Panc1 (cell line): ENCODE measurements at regions not wholly inside any gene's neighbourhood (a gene's known extent, or its start where the extent isn't known, plus 50 kb on each side); places are given as distances from the start of the nearest gene placed in this dataset.

ENCODE experiments used
- ATAC-seq: fragments of 200-7000 bp; cut with Tn5 transposase; 2 replicates; pipeline ENCODE4 v1.9.1; 2020; ENCODE audit warnings: mild to moderate bottlenecking, moderate library complexity
- BruUV-seq: library from RNA; stranded (reverse); fragments of 400-500 nt; replicated peaks from 2 replicates; lab custom pipeline; 2021; lab: Mats Ljungman, UMichigan
- CTCF ChIA-PET: fragments of 300-600 bp; sonication (Branson Sonifier 250); formaldehyde crosslinking; loops from one replicate; lab custom pipeline; 2022; ENCODE audit warnings: antibody characterized with exemption; lab: Charles Lee
- POLR2A ChIA-PET: fragments of 300-600 bp; sonication (Branson Sonifier 250); formaldehyde crosslinking; loops from one replicate; lab custom pipeline; 2022; ENCODE audit warnings: antibody characterized with exemption; lab: Charles Lee
- DNase-seq: peaks from one replicate; pipeline ENCODE4 v3.0.0-alpha.2; 2010; ENCODE audit warnings: low read depth, low spot score
- H3K27ac ChIP-seq: 2 replicates; pipeline ENCODE4 v1.5.1; 2011; ENCODE audit warnings: mild to moderate bottlenecking, low read length, inconsistent platforms
- H3K27me3 ChIP-seq: fragments of 200-500 bp; sonication (Bioruptor generic); 2 replicates; pipeline ENCODE4 v1.6.0; 2014; ENCODE audit warnings: low read length, inconsistent platforms; ENCODE audit not compliant: control insufficient read depth, insufficient read depth
- H3K36me3 ChIP-seq: fragments of 200-500 bp; sonication (Bioruptor generic); 2 replicates; pipeline ENCODE4 v1.5.1; 2014; ENCODE audit warnings: inconsistent platforms, mild to moderate bottlenecking, low read length, moderate library complexity; ENCODE audit not compliant: control insufficient read depth, insufficient read depth
- H3K4me1 ChIP-seq: 2 replicates; pipeline ENCODE4 v1.5.1; 2011; ENCODE audit warnings: inconsistent platforms, mild to moderate bottlenecking, low read length, moderate library complexity; ENCODE audit not compliant: control insufficient read depth, insufficient read depth
- H3K4me3 ChIP-seq, 2 experiments: 2 replicates each; pipeline ENCODE4 v1.5.1; 2011 to 2012; ENCODE audit warnings: low read depth in 2 of 2, low read length in 2 of 2, mild to moderate bottlenecking in 2 of 2, inconsistent platforms in 1 of 2, moderate library complexity in 1 of 2
- H3K9me3 ChIP-seq: fragments of 200-500 bp; sonication (Bioruptor generic); 2 replicates; pipeline ENCODE4 v1.5.1; 2014; ENCODE audit warnings: low read depth, mild to moderate bottlenecking, inconsistent platforms, low read length, moderate library complexity; ENCODE audit not compliant: control insufficient read depth, insufficient read depth
- CTCF ChIP-seq: fragments of 450-650 bp; IDR thresholded peaks from 2 replicates; pipeline ENCODE4 v1.5.1; 2017; ENCODE audit warnings: mild to moderate bottlenecking
- POLR2AphosphoS5 ChIP-seq: IDR thresholded peaks from 2 replicates; pipeline ENCODE4 v1.6.1; 2012; ENCODE audit warnings: mild to moderate bottlenecking, low read depth, low read length, moderate library complexity
- REST ChIP-seq, 2 experiments: IDR thresholded peaks; 2 replicates each; pipeline ENCODE4 v1.6.1; 2011 to 2012; ENCODE audit warnings: low read depth in 2 of 2, control low read depth in 1 of 2, low read length in 1 of 2, mild to moderate bottlenecking in 1 of 2, moderate library complexity in 1 of 2; ENCODE audit not compliant: insufficient read depth in 1 of 2
- SIN3A ChIP-seq: IDR thresholded peaks from 2 replicates; pipeline ENCODE4 v1.6.1; 2012; ENCODE audit warnings: low read depth, mild to moderate bottlenecking, low read length, moderate library complexity, borderline replicate concordance; ENCODE audit not compliant: insufficient read depth
- TCF7L2 ChIP-seq: IDR thresholded peaks from 2 replicates; pipeline ENCODE4 v1.6.1; 2011; ENCODE audit warnings: mild to moderate bottlenecking, low read depth, low read length, inconsistent platforms
- in situ Hi-C: cut with HindIII; loops from 2 replicates; pipeline ENCODE4 v1.10.0; 2016; ENCODE audit warnings: low sequenced_read_pairs, low pct_unique_long_range_greater_than_20kb
- intact Hi-C: fragments of 100-400 bp; cut with micrococcal nuclease; formaldehyde crosslinking; loops from one replicate; pipeline ENCODE4 v1.10.0; 2022; ENCODE audit not compliant: unreplicated experiment

- Histone ChIP-seq H3K36me3 (no peaks in the 10 kb centered on the region), H3K27ac (no peak overlapping the region), H3K27me3 (no peaks in the 10 kb centered on the region), H3K4me3 (no peak overlapping the region), H3K9me3 (no peaks in the 10 kb centered on the region), H3K4me1 (no peaks in the 10 kb centered on the region)
- ATAC-seq (no peak), DNase-seq (no peak)
- BruUV-seq, result no TSS peak
- ChIA-PET POLR2A (no interaction called here), CTCF (no interaction called here)
- intact Hi-C loops (no loop called here), in situ Hi-C loops (no loop called here)
- no peak for TF ChIP-seq SIN3A
- no peak for TF ChIP-seq REST (IDR thresholded peaks at IDR 0.05; ENCODE audit: insufficient read depth in 1 of 2, low read depth in 2 of 2, low read length in 1 of 2)
- no peak for TF ChIP-seq CTCF
- TF ChIP-seq POLR2AphosphoS5, result no peak
Measured at GRCh38 chr6:68069921-68070710, 565.0 kb upstream of the ADGRB3 start.

GRCh38 chr6:68059899-68060298 lies 575.2 kb upstream of the ADGRB3 start:
- DNase-seq, result no peak
- peaks cover 4% of the 10 kb centered on the region; the same call in 1 of the 2 replicates for H3K9me3 ChIP-seq
- ChIA-PET CTCF (interaction anchor here (0.6 kb wide), 1 partner anchor 443 kb away, joined by 5 read pairs; no protein-coding TSS in a partner anchor), POLR2A (no interaction called here)
- ATAC-seq, result no peak
- no peak overlapping the region for H3K4me3 ChIP-seq
- no peaks in the 10 kb centered on the region for H3K4me1 ChIP-seq
- intact Hi-C loops (no loop called here), in situ Hi-C loops (no loop called here)
- TF ChIP-seq TCF7L2, result no peak
- TF ChIP-seq REST (IDR thresholded peaks at IDR 0.05; ENCODE audit: insufficient read depth in 1 of 2, low read depth in 2 of 2, low read length in 1 of 2), result no peak
- no peak for TF ChIP-seq SIN3A
- TF ChIP-seq CTCF, result no peak
- no peak for TF ChIP-seq POLR2AphosphoS5
- H3K27ac ChIP-seq, result no peak overlapping the region
- no TSS peak for BruUV-seq
- no peaks in the 10 kb centered on the region for H3K36me3 ChIP-seq
- no peaks in the 10 kb centered on the region for H3K27me3 ChIP-seq
